RPMI7951 (cell line): ENCODE measurements at regions not wholly inside any gene's neighbourhood (a gene's known extent, or its start where the extent isn't known, plus 50 kb on each side); places are given as distances from the start of the nearest gene placed in this dataset.
"Not testable (repeated sequence)": the region's sequence is repeated elsewhere in the genome, so short reads cannot be mapped to it uniquely, and the experiment has no call there.

Experiments used
- DNase-seq: peaks from one replicate; pipeline ENCODE4 v3.0.0-alpha.2; 2012; ENCODE audit warnings: low read depth

GRCh38 chr11:38582151-38582550 is 1984.1 kb upstream of the RAG2 start:
- DNase-seq: no peak

DNA sequence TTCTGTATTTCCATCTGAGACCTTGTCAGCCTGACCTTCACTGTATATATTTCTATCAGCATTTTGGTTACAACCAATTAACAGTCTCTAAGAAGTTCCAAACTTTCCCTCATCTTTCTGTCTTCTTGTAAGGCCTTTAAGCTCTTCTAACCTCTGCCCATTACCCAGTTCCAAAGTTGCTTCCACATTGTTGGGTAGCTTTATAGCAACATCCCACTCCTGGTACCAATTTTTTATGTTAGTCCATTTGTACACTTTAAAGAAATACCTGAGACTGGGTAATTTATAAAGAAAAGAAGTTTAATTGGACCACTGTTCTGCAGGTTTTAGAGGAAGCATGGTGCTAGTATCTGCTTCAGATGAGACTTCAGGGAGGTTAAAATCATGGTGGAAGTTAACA is 1979.7 kb upstream of the RAG2 start:
- no peak for DNase-seq

DNA sequence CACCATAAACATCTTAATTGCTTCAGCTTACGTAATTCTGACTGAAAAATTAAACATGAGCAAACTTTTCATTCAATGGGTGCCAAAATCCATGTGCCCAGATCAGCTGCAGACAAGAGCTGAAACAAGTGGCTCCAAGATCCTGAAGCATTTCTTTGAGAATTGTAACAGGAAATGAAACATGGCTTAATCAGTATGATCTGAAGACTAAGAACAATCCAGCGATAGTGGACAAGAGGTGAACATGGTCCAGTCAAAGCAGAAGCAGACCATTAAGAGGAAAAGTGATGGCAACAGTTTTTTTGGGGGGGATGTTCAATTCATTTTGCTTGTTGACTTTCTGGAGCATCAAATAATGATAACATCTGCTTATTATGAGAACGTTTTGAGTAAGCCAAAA is 1964.5 kb upstream of the RAG2 start:
- DNase-seq: no peak

- DNase-seq: no peak
Observed at GRCh38 chr11:38553148-38553547, 1955.1 kb upstream of the RAG2 start.

GRCh38 chr11:38547462-38547861 is 1949.4 kb upstream of the RAG2 start:
- DNase-seq: no peak

DNA sequence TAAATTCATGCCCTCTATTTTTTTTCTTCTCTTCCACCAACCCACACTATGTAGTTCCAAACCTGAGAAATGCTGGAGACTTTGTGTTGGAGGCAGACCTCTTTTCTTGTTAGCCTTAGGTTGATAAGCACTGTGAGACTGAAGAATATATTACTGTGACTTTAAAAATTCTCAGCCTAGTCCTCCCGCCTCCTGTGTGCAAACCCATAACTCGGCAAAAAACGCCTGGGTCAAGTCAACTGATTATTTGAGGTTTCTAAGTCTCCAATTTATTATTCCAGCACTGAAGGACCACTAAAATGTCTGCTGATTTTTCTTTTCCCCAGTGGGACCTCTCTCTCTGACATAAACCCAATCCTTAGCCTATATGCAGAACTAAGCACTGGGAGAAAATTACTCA is 1946.0 kb upstream of the RAG2 start:
- DNase-seq: no peak

GRCh38 chr11:38543311-38543710 is 1945.3 kb upstream of the RAG2 start:
- DNase-seq: no peak

GRCh38 chr11:38538866-38539680 is 1941.0 kb upstream of the RAG2 start:
- no peak for DNase-seq

DNA sequence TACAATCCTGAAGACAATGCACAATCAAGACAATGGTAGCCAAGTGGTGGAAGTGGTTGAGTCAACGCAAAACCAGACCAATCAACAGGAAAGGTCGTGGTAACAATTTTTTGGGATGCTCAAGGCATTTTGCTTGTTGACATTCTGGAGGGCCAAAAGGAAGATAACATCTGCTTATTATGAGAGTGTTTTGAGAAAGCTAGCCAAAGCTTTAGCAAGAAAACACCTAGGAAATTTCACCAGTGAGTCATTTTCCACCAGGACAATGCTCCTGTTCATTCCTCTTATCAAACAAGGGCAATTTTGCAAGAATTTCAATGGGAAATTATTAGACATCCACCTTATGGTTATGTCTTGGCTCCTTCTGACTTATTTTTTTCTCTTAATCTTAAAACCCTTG is 1932.2 kb upstream of the RAG2 start:
- DNase-seq: no peak

GRCh38 chr11:38524945-38525344 is 1926.9 kb upstream of the RAG2 start:
- DNase-seq: no peak

GRCh38 chr11:38517991-38518390 is 1920.0 kb upstream of the RAG2 start:
- no peak for DNase-seq

DNA sequence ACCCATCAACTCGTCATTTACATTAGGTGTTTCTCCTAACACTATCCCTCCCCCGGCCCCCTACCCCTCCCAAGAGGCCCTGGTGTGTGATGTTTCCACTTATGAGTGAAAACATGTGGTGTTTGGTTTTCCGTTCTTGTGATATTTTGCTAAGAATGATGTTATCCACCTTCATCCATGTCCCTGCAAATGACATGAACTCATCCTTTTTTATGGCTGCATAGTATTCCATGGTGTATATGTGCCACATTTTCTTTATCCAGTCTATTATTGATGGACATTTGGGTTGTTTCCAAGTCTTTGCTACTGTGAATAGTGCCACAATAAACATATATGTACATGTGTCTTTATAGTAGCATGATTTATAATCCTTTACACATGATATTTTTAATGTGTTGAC is 1914.8 kb upstream of the RAG2 start:
- DNase-seq: not testable (repeated sequence)

GRCh38 chr11:38510041-38510440 is 1912.0 kb upstream of the RAG2 start:
- no peak for DNase-seq

DNA sequence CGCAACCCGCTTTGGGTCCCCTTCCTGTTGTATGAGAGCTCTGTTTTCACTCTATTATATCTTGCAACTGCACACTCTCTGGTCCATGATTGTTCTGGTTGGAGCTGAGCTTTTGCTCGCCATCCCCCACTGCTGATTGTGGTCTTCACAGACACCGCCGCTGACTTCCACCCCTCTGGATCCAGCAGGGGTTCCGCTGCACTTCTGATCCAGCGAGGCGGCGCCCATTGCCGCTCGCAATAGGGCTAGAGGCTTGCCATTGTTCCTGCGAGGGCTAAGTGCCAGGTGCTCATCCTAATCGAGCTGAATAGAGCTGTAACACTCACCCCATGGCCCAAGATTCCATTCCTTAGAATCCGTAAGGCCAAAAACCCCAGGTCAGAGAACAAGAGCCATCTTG is 1905.8 kb upstream of the RAG2 start:
- no peak for DNase-seq

- no peak for DNase-seq
Observed at GRCh38 chr11:38498721-38499120, 1900.7 kb upstream of the RAG2 start.

- DNase-seq: no peak
Observed at GRCh38 chr11:38491986-38492385, 1894.0 kb upstream of the RAG2 start.

DNA sequence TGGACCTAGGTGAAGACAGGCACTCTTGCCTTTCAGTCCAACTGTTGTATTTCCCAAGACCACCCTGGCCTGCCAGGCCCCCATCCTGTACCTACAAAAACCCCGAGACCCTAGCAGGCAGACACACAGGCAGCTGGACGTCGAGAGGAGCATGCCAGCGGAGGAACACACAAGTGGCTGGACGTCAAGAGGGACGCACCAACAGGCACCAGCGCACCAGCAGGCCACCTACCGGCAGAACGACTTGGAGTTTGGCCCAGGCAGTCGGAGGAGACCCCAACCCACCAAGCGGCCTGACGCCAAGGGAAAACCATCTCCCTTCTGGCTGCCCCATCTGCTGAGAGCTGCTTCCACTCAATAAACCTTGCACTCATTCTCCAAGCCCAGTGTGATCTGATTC is 1883.4 kb upstream of the RAG2 start:
- no peak for DNase-seq

DNA sequence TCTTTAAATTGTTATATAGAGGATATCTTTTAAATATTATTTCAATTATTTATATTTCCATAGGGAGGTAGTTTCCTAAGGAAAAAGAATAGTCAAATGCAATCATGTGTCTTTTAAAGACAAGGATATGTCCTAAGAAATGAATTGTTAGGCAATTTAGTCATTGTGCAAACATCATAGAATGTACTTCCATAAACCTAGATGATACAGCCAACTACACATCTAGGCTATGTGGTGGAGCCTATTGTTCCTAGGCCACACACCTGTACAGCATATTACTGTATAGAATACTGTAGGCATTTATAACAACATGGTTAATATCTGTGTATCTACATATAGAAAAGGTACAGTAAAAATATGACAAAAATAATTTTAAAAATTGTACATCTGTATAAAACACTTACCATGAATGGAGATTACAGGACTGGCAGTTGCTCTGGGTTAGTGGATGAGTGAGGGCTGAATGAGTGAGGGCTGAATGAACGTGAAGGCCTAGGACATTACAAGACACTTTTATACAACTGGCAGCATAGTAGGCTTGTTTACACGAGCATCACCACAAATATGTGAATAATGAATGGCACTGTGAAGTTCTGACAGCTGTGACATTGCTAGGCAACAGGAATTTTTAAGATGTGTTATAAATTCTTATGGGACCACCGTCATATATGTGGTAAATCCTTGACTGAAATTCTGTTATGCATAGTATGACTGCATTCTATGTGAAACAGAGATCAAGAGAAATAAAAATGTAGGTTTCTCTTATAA is 1879.0 kb upstream of the RAG2 start:
- no peak for DNase-seq

- no peak for DNase-seq
Observed at GRCh38 chr11:38461751-38462150, 1863.7 kb upstream of the RAG2 start.

GRCh38 chr11:38460896-38461295 is 1862.9 kb upstream of the RAG2 start:
- peak; percentile 1 for DNase-seq

DNA sequence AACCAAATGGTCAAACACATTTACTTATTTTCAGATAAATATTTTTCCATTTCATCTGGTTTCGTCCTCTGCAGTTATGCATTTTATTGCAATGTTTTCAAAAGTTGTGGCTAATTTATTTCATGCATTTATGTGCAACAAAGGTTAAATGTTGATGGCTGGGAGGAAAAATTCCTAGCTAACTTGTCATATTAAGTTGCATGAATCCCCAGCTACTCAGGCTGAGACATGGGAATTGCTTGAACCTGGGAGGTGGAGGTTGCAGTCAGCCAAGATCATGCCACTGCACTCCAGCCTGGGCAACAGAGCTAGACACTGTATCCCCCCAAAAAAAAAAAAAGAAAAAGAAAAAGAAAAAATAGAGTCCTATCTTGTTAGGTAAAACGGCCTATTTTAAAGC is 1862.4 kb upstream of the RAG2 start:
- no peak for DNase-seq

DNA sequence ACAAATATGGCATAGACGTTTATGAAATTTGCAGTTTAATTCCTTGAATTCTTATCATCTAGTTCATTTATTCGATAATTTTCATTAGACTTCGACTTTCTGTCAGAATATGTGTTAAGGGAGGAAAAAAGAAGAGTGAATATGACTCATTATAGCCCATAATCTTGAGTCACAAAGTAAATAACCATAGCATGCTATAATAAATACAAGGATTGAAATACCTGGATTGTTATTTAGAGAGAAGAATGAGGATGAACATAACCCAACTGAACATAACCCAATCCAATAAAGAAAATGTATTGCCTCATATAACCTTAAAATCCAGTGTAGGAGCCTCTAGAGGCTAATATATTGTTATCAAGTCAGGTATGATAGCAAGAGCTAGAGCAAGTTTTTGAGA is 1858.3 kb upstream of the RAG2 start:
- no peak for DNase-seq

DNA sequence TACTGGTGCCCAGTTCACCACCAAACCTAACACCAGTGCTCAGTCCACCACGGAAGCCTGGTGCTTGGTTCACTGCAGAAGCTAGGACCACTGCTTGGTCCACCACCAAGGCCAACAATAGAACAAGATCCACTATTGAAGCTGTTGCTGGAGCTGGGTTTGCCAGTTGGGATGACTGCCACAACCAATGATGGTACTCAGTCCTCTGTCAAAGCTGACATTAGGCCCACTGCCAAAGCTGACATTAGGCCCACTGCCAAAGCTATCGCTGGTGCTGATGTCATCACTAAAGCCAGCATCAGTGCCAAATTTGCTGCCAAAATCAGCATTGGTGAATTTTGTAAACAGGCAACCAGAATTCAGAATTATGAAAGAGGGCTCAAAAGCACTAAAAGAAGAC is 1850.2 kb upstream of the RAG2 start:
- DNase-seq: no peak
